Activated naive CD8-positive, alpha-beta T cell treated with anti-CD3 and anti-CD28 coated beads for 36 hours (primary cell): ENCODE measurements at regions not wholly inside any gene's neighbourhood (a gene's known extent, or its start where the extent isn't known, plus 50 kb on each side); places are given as distances from the start of the nearest gene placed in this dataset.

Experiments used
- DNase-seq: peaks from one replicate; pipeline ENCODE4 v3.0.0; 2021
- H3K27ac Mint-ChIP-seq: one replicate; pipeline ENCODE4 v1.8.0; 2022; ENCODE audit warnings: mild to moderate bottlenecking, moderate library complexity, mixed read lengths
- H3K27me3 Mint-ChIP-seq: one replicate; pipeline ENCODE4 v1.8.0; 2022; ENCODE audit warnings: mild to moderate bottlenecking, mixed read lengths
- H3K36me3 Mint-ChIP-seq: one replicate; pipeline ENCODE4 v1.8.0; 2021; ENCODE audit warnings: mild to moderate bottlenecking, mixed read lengths
- H3K4me1 Mint-ChIP-seq: one replicate; pipeline ENCODE4 v1.8.0; 2021; ENCODE audit warnings: mixed read lengths
- H3K4me3 Mint-ChIP-seq: one replicate; pipeline ENCODE4 v1.8.0; 2022; ENCODE audit warnings: mild to moderate bottlenecking, moderate library complexity, mixed read lengths
- H3K9me3 Mint-ChIP-seq: one replicate; pipeline ENCODE4 v1.8.0; 2022; ENCODE audit warnings: mixed read lengths

DNA sequence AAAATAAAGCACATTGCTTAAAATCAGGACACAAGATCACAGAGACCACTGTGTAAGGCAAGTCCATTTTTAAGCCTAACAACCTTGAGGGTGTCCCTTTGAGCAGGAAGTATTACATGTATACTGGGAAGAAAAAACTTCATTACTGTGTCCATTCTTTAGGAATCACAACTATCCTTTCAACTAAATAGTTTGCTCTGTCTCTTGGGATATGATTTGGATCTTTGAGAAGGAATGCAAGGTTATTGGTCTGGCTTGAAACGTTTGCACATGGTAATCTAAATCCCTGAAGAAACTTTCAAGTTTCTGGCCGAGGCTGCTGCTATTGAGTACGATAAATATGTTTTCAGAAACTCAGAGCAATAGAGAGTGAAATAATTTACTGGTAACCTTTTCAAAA is 923.0 kb upstream of the SEMA6A start:
- Mint-ChIP-seq H3K9me3 (peaks cover 3% of the 10 kb centered on the region), H3K4me3 (no peak overlapping the region), H3K27ac (no peak overlapping the region), H3K36me3 (no peaks in the 10 kb centered on the region), H3K27me3 (no peaks in the 10 kb centered on the region), H3K4me1 (no peaks in the 10 kb centered on the region)
- no peak for DNase-seq

DNA sequence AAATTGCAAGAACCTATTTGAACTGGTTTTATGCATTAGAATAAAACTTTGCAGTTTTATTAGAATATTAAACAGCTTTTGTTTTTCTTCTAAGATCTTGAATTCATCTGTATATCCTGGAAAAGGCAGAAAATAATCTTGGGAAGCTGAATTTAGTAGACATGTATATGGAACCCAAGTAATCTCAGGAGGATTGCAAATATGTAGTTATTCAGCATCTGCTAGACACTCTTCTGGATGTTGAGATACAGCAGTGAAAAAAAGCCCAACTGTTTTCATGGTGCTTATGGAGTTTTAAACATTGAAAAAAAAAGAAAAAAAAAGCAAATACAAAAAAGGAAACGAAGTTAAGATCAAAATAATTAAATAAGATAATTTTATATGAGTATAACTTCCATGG is 922.2 kb upstream of the SEMA6A start:
- H3K4me3 Mint-ChIP-seq, result no peak overlapping the region
- no peak overlapping the region for H3K27ac Mint-ChIP-seq
- H3K4me1 Mint-ChIP-seq, result no peaks in the 10 kb centered on the region
- no peak for DNase-seq
- H3K36me3 Mint-ChIP-seq, result no peaks in the 10 kb centered on the region
- H3K9me3 Mint-ChIP-seq, result peaks cover 4% of the 10 kb centered on the region
- no peaks in the 10 kb centered on the region for H3K27me3 Mint-ChIP-seq

DNA sequence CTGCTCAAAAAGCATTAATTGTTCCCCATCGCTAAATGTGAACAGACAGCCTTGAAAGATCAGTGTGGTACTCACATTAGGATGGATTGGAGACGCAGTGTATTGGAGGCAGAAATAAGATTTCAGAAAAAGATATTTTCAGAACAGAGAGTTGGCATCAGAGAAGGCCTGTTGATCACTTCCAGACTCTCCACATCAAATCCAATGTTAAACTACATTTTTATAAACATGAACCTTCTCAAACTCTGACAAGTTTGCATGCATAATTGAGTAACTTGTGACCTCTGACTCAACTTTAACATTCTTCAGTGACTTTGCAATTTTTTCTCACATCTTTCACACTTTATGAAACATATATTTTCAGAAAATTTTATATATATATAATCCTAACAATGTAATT is 919.6 kb upstream of the SEMA6A start:
- Mint-ChIP-seq H3K27ac (no peak overlapping the region), H3K27me3 (no peaks in the 10 kb centered on the region), H3K9me3 (peaks cover 4% of the 10 kb centered on the region), H3K4me3 (no peak overlapping the region), H3K36me3 (no peaks in the 10 kb centered on the region), H3K4me1 (no peaks in the 10 kb centered on the region)
- DNase-seq, result no peak

DNA sequence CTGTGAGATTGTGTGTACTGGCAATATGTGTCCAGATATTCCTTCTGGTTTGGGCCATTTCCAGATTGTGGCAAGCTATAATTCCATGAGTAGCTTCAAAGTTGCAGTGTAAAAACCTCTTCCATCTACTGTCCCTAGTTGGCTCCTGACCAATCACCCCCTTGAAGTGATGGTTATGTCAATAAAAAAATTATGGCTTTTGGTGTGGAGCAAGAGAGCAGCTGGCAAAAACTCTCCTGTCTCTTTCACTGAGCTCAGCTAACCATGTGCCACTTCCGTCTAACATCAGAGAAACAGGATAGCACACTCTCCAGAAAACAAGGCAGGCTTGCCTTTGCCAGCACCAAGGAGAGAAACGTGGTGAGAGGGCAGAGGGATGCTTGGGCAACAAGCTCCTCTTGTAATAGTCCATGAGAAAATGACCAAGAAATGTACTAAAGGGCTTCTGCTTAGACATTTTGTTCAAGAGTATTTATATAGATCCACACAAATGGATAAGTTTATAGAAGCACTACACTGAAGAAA is 914.4 kb upstream of the SEMA6A start:
- DNase-seq, result no peak
- Mint-ChIP-seq H3K4me1 (no peaks in the 10 kb centered on the region), H3K4me3 (no peak overlapping the region), H3K27me3 (no peaks in the 10 kb centered on the region), H3K36me3 (no peaks in the 10 kb centered on the region), H3K27ac (no peak overlapping the region), H3K9me3 (peaks cover 7% of the 10 kb centered on the region)

DNA sequence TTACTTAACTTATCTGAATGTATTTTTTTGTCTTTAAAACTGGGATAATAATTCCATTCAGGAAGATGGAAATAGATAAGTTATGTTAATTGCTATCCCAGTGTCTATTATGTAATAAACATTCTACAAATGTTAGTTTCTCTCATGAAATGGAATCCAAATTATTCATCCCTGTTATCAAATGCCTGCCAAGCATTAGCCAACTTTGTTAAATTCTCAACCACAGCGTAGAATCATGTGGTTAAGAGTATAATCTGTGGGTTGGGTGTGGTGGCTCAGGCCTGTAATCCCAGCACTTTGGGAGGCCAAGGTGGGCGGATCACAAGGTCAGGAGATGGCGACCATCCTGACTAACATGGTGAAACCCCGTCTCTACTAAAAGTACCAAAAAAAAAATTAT is 912.9 kb upstream of the SEMA6A start:
- no peaks in the 10 kb centered on the region for H3K4me1 Mint-ChIP-seq
- no peak for DNase-seq
- H3K36me3 Mint-ChIP-seq, result no peaks in the 10 kb centered on the region
- H3K4me3 Mint-ChIP-seq, result no peak overlapping the region
- H3K27ac Mint-ChIP-seq, result no peak overlapping the region
- H3K9me3 Mint-ChIP-seq, result peaks cover 3% of the 10 kb centered on the region
- no peaks in the 10 kb centered on the region for H3K27me3 Mint-ChIP-seq

DNA sequence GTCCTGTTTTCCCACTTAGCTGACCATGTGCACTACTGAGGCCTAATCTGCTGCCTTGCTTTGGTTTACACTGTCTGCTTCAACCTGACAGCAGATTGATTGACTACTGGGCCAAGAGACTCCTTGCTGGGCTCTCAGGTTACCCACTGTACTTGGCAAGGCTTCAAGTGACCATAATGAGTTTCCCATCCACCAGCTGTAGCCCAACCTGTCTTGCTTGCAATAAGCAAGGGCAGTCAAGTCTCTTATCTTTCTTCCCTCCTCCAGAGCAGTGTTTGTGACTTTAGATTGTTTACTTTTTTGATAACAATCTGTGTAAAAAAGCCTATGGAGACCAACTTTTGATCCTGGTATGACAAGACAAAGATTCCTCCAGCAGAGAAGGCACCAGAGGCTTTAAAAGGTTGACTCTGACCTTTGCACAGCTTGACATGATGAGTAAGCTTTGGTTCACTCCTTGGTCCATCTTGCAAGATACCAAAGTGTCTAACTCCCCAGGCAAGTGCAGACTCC is 912.3 kb upstream of the SEMA6A start:
- no peaks in the 10 kb centered on the region for H3K27me3 Mint-ChIP-seq
- H3K9me3 Mint-ChIP-seq, result peaks cover 3% of the 10 kb centered on the region
- no peaks in the 10 kb centered on the region for H3K36me3 Mint-ChIP-seq
- H3K4me1 Mint-ChIP-seq, result no peaks in the 10 kb centered on the region
- no peak overlapping the region for H3K27ac Mint-ChIP-seq
- H3K4me3 Mint-ChIP-seq, result no peak overlapping the region
- no peak for DNase-seq

DNA sequence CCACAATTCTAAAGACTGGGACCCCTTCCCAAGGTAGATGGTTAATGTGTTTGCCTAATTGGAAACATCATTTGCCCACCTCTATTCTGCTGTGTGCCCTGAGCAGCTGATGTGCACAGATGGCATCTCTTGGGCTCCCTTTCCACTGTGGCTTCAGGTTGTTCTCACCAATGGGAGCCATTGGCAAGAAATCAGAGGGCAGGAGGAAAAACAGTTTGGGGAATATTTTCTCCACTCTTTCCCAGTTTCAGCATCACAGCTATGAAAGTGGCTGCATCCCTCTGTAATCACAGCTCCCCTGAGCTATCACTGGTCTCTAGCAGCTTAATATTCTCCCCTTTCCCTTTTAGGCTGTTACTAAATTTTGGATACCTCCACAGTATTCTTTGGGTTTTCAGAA is 911.6 kb upstream of the SEMA6A start:
- Mint-ChIP-seq H3K36me3 (no peaks in the 10 kb centered on the region), H3K27ac (no peak overlapping the region), H3K4me1 (no peaks in the 10 kb centered on the region), H3K27me3 (no peaks in the 10 kb centered on the region), H3K4me3 (no peak overlapping the region), H3K9me3 (peaks cover 3% of the 10 kb centered on the region)
- no peak for DNase-seq

DNA sequence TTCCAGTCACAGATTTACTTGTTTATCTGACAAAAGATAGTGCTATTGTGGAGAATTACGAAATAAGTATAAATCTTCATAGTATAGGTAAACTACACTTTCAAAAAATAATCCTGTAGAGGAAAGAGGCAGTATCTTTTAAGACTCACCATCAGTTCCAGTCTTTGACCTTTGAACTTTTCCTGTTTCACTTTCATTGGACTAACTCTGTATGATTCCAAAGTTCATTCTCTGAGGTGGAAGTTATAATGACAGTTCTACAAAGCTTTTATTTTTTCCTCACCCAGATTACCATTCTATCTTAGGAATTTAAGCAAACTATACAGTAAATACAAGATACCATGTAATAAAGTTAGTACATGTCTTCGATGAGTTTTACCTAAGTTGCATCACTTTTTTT is 901.3 kb upstream of the SEMA6A start:
- Mint-ChIP-seq H3K36me3 (no peaks in the 10 kb centered on the region), H3K4me1 (no peaks in the 10 kb centered on the region), H3K27me3 (no peaks in the 10 kb centered on the region), H3K4me3 (no peak overlapping the region), H3K9me3 (no peaks in the 10 kb centered on the region), H3K27ac (no peak overlapping the region)
- no peak for DNase-seq

DNA sequence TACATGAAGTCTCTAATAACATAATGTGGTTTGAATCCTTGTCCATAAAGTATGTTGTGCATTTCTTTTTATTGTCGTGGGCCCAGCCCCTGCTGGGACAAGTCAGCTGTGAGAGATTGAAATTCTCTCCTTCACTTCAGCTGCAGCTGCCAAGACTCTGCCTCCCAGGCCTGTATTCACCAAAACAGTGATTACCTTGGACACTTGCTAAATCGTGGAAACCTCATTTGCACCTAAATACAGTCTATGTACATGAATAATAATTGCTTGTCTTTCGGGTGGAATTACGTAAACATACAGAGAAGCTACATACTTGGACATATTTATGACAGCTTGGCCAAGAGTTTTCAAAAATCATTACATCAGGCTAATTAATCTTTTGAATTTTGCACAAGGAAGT is 898.5 kb upstream of the SEMA6A start:
- Mint-ChIP-seq H3K36me3 (no peaks in the 10 kb centered on the region), H3K4me3 (no peak overlapping the region), H3K27ac (no peak overlapping the region), H3K4me1 (no peaks in the 10 kb centered on the region), H3K27me3 (no peaks in the 10 kb centered on the region), H3K9me3 (no peaks in the 10 kb centered on the region)
- DNase-seq, result no peak

DNA sequence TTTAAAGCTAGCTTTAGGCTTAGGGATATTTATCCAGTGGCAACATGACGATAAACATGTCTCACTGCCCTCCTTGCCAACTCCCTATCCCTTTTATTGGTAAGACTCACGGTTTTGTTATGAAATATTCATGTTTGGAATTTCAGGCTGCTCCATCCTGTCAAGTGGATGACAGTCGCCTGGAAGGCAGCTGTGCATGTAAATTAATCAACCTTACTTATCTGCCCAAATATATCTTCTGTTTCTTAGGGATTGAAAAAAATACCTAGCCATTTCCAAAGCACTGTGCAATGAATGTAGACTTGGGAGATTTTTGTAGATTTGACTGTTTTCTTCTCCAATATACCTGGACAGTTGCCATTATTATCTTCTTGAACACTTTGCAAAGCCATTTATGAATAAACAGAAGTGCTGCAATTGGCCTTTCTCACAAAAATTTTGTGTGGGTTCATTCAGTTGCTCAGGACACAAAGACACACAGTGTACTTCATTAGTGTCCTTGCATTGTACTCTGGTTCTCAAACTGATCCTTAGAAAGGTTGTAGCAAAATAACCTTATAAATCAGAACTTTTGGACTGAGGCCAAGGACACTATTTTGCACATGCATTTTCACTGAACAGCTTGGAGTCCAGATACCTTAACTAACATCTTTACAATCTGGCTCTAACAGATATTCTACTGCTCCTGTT is 889.4 kb upstream of the SEMA6A start:
- Mint-ChIP-seq H3K9me3 (no peaks in the 10 kb centered on the region), H3K27me3 (no peaks in the 10 kb centered on the region), H3K36me3 (no peaks in the 10 kb centered on the region), H3K4me3 (no peak overlapping the region), H3K27ac (no peak overlapping the region), H3K4me1 (no peaks in the 10 kb centered on the region)
- DNase-seq, result no peak

DNA sequence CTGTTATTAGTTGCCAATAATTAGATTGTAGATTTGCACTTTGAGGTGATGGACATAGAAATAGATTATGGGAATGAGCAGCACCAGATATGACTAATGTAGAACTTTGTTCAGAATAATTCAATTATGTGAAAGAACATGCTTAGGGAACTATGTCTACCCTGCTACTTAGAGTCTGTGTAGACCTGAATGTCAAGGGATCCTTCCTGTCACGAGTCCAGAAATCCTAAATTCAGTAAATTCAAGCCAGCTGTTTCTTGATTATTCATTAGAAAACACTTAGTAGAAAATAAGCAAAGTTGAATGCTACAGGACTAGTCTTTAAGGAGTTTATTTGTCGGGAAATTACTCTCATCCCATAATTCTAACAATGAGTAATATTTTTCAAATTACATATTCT is 887.3 kb upstream of the SEMA6A start:
- Mint-ChIP-seq H3K36me3 (no peaks in the 10 kb centered on the region), H3K4me1 (no peaks in the 10 kb centered on the region), H3K27me3 (no peaks in the 10 kb centered on the region), H3K4me3 (no peak overlapping the region), H3K9me3 (no peaks in the 10 kb centered on the region), H3K27ac (no peak overlapping the region)
- DNase-seq, result no peak

DNA sequence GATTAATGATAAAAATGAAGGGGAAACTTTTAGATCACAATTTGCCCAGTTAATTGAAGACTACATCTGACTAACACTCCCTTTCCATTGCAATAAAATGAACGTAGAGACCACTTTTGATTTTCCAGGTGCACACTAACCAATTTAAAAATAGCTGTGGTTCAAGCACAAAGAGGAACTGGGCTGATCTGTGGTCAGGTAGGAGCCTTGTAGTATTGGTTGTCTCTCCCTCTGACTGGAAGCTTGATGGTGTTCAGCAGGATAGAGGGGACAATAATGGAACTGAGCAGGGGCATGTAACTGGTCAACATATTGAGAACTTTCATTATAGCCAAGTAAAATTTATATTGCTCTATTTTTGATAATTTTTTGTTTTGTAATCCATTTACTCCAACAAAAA is 886.8 kb upstream of the SEMA6A start:
- DNase-seq, result no peak
- Mint-ChIP-seq H3K9me3 (no peaks in the 10 kb centered on the region), H3K4me1 (no peaks in the 10 kb centered on the region), H3K27ac (no peak overlapping the region), H3K36me3 (no peaks in the 10 kb centered on the region), H3K4me3 (no peak overlapping the region), H3K27me3 (no peaks in the 10 kb centered on the region)

DNA sequence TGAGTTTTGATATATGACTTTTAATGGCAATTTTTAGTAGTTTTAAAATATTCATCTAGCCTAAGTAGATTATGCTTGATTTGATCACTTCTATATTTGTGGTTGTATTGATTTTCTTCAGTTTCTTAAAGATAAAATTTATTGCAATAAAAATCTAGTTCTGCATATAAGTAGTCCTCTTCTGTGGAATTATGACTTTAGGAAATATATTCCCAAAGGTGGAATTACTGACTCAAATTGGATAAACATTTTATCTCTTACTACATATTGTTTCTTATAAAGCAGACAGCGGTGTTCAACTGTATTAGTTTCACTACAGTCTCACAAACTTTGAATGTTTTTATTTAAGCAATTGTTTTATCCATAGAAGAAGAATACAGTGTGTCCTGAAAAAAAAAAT is 883.0 kb upstream of the SEMA6A start:
- Mint-ChIP-seq H3K4me1 (no peaks in the 10 kb centered on the region), H3K27me3 (peaks cover 14% of the 10 kb centered on the region), H3K36me3 (no peaks in the 10 kb centered on the region), H3K27ac (no peak overlapping the region), H3K4me3 (no peak overlapping the region), H3K9me3 (no peaks in the 10 kb centered on the region)
- no peak for DNase-seq

DNA sequence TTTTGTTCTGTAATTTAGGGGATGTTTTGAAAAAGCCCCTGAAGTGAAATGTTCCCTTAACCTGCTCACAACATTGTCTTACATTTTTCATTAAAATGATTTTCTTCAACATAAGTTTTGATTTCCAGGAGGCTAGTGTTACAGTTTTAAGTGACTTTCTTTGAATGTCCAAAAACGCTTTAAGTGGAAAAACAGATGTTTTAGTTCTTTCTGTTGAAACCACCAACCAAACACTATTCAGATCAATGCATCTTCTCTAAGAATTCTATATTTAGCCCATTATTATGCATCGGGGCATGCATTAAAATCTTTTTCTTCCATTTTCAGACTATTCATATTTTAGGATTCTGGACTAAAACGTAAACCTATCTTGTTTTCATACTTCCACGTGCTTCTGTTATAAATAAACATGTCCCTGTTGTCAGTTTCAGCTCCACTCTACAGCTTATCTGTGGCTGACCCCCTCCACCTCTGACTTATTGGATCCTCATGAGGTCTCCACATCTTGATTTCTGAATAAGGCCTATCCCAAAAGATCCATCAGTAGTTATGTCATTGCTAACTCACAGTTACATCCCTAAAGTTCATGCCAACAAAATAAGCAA is 882.3 kb upstream of the SEMA6A start:
- no peak overlapping the region for H3K27ac Mint-ChIP-seq
- no peak for DNase-seq
- H3K9me3 Mint-ChIP-seq, result no peaks in the 10 kb centered on the region
- no peak overlapping the region for H3K4me3 Mint-ChIP-seq
- no peaks in the 10 kb centered on the region for H3K36me3 Mint-ChIP-seq
- no peaks in the 10 kb centered on the region for H3K4me1 Mint-ChIP-seq
- peaks cover 14% of the 10 kb centered on the region for H3K27me3 Mint-ChIP-seq

DNA sequence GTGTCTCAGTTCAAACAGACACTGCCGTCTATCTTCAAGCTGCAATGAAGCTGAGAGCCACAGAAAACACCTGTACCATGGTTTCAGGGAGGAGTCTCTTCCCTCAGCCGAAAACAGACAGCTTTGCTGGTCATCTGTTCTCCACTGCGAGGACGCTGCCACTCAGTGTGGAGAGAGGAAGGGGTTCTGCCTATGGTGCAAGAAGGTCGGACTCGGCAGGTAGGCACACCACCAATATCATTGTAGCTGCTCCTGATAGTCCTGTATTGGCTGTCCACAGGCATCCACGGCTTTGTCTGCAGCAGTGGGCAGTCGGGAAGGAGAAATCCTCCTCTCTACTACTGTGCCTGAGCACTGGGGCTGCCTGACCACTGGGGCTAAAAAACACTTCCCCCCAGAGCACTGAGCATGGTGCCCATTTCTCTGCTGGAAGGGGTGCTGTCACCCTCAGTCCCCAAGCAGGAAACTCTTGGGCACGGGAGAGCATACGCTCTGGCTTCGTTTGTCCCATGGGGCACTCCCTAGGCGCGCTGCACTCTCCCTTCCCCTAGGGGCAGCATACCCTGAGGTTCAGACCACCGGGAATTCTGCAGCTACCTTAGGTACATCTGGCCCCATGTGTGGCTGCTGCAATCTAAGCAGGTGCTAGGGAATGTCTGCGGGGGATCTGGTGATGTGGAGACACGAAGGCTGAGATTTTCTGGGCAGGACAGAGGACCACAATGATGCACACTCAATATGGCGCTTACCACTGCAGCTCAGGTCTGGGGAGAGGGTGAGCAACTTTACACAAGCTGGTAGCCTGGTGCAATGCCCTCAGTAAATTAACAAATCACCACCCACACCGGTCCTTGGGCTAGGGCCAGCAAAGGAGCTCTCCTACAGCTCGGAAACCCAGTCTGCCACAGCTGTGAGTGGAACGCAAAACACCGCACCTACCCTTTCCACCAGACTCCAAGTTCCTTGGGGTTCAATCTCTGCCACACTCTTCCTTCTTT is 880.9 kb upstream of the SEMA6A start:
- no peak for DNase-seq
- no peaks in the 10 kb centered on the region for H3K36me3 Mint-ChIP-seq
- H3K27ac Mint-ChIP-seq, result no peak overlapping the region
- no peaks in the 10 kb centered on the region for H3K9me3 Mint-ChIP-seq
- H3K4me1 Mint-ChIP-seq, result no peaks in the 10 kb centered on the region
- peak overlapping the region; percentile 49 for H3K4me3 Mint-ChIP-seq
- peaks cover 14% of the 10 kb centered on the region for H3K27me3 Mint-ChIP-seq
